Upper lobe of left lung (tissue), 6 donors: ENCODE measurements at regions not wholly inside any gene's neighbourhood (a gene's known extent, or its start where the extent isn't known, plus 50 kb on each side); places are given as distances from the start of the nearest gene placed in this dataset.
A peak's percentile ranks its signal among the peaks of the same experiment; 100 is the strongest.

Experiments
- ATAC-seq, 2 donors: fragments of 200-7000 bp; cut with Tn5 transposase; one replicate each; pipeline ENCODE4 v1.9.1; 2022; ENCODE audit warnings: mild to moderate bottlenecking in 2 of 2, moderate library complexity in 2 of 2; ENCODE audit not compliant: low FRiP score in 2 of 2
- DNase-seq, 2 donors: peaks; one replicate each; pipeline ENCODE4 v3.0.0-alpha.2; 2019 to 2020
- H3K27ac ChIP-seq, 4 donors: fragments of 200-600 bp; sonication (generic); one replicate each; pipeline ENCODE4 v1.5.1; 2016 to 2019
- H3K27me3 ChIP-seq, 4 donors: fragments of 200-600 bp; sonication (generic); one replicate each; pipeline ENCODE4 v1.5.1; 2017 to 2019
- H3K36me3 ChIP-seq, 4 donors: fragments of 200-600 bp; sonication (generic); one replicate each; pipeline ENCODE4 v1.5.1; 2016 to 2019
- H3K4me1 ChIP-seq, 4 donors: fragments of 200-600 bp; sonication (generic); one replicate each; pipeline ENCODE4 v1.5.1; 2018 to 2019
- H3K4me3 ChIP-seq, 4 donors: fragments of 200-600 bp; sonication (generic); one replicate each; pipeline ENCODE4 v1.5.1; 2017 to 2019; ENCODE audit warnings: mild to moderate bottlenecking in 2 of 4, moderate library complexity in 1 of 4
- H3K9me3 ChIP-seq, 4 donors: fragments of 200-600 bp; sonication (generic); one replicate each; pipeline ENCODE4 v1.5.1; 2018 to 2019
- CTCF ChIP-seq, 6 experiments: fragments of 450-650 bp in 4 of 6; fragments of 200-600 bp in 2 of 6; sonication (generic) in 2 of 6; IDR thresholded peaks; one replicate each; pipeline ENCODE4 v1.5.1; 2016 to 2019; ENCODE audit warnings: antibody characterized with exemption in 6 of 6
- EP300 ChIP-seq, 4 donors: sonication (generic); formaldehyde crosslinking; IDR thresholded peaks; one replicate each; pipeline ENCODE4 v1.5.1; 2017; ENCODE audit warnings: antibody characterized with exemption in 4 of 4, control low read depth in 2 of 4
- POLR2A ChIP-seq, 4 donors: fragments of 450-650 bp; IDR thresholded peaks; one replicate each; pipeline ENCODE4 v1.5.1; 2016 to 2017; ENCODE audit warnings: antibody characterized with exemption in 4 of 4, mild to moderate bottlenecking in 2 of 4
- POLR2AphosphoS5 ChIP-seq, 2 donors: sonication (generic); formaldehyde crosslinking; IDR thresholded peaks; one replicate each; pipeline ENCODE4 v1.5.1; 2017; ENCODE audit warnings: antibody characterized with exemption in 2 of 2
- WGBS, 2 donors: methylation state at CpG; one replicate each; pipeline ENCODE4 v1.1.5; 2017 to 2018; 5-methylcytosine and 5-hydroxymethylcytosine counted together
- donor health status: DM: no; HTN: no; CAD: no; lungs with moderate emphysema.
- donor health status: DM: no; HTN: yes; CAD: no; lungs with severe emphysema.

GRCh38 chr9:16099732-16100536 is 547.1 kb downstream of the CCDC171 start:
- no peak for DNase-seq
- Histone ChIP-seq H3K36me3 (no peaks in the 10 kb centered on the region), H3K4me1 (no peaks in the 10 kb centered on the region), H3K27ac (no peak overlapping the region), H3K9me3 (no peaks in the 10 kb centered on the region), H3K4me3 (no peak overlapping the region), H3K27me3 (no peaks in the 10 kb centered on the region)
- TF ChIP-seq POLR2A (IDR thresholded peaks at IDR 0.05) (no peak), EP300 (IDR thresholded peaks at IDR 0.05) (no peak), POLR2AphosphoS5 (IDR thresholded peaks at IDR 0.05) (no peak), CTCF (IDR thresholded peaks at IDR 0.05) (no peak)
- peak in 1 of 2 donors; percentile 3 for ATAC-seq
- WGBS, 2 donors: 71 to 76% methylated on average over 8 of the region's 8 CpGs

GRCh38 chr9:16100537-16101091 is 547.8 kb downstream of the CCDC171 start:
- no peaks in the 10 kb centered on the region for H3K4me1 ChIP-seq
- no peaks in the 10 kb centered on the region for H3K9me3 ChIP-seq
- peak; percentile 51 to 88 for ATAC-seq
- H3K36me3 ChIP-seq: no peaks in the 10 kb centered on the region
- DNase-seq: peak; percentile 26 to 40
- WGBS, 2 donors: 69% methylated on average over 8 of the region's 8 CpGs
- TF ChIP-seq CTCF (IDR thresholded peaks at IDR 0.05) (no peak), POLR2AphosphoS5 (IDR thresholded peaks at IDR 0.05) (peak in 1 of 2 donors; percentile 46), EP300 (IDR thresholded peaks at IDR 0.05) (no peak)
- peak overlapping the region in 2 of 4 donors; percentile 48 to 52 for H3K27ac ChIP-seq
- H3K4me3 ChIP-seq: no peak overlapping the region
- H3K27me3 ChIP-seq: no peaks in the 10 kb centered on the region

GRCh38 chr9:16102154-16102553 is 549.3 kb downstream of the CCDC171 start:
- Histone ChIP-seq H3K27ac (no peak overlapping the region), H3K36me3 (no peaks in the 10 kb centered on the region), H3K4me3 (no peak overlapping the region), H3K27me3 (no peaks in the 10 kb centered on the region), H3K4me1 (no peaks in the 10 kb centered on the region), H3K9me3 (no peaks in the 10 kb centered on the region)
- 65 to 78% methylated on average over 9 of the region's 9 CpGs for WGBS, 2 donors
- TF ChIP-seq EP300 (IDR thresholded peaks at IDR 0.05) (no peak), POLR2AphosphoS5 (IDR thresholded peaks at IDR 0.05) (no peak), POLR2A (IDR thresholded peaks at IDR 0.05) (no peak), CTCF (IDR thresholded peaks at IDR 0.05) (no peak)
- no peak for ATAC-seq
- no peak for DNase-seq

- H3K4me3 ChIP-seq: no peak overlapping the region
Observed at GRCh38 chr9:16103620-16104397, 551.0 kb downstream of the CCDC171 start.

More at GRCh38 chr9:16103620-16104397, 551.0 kb downstream of the CCDC171 start:
- Histone ChIP-seq H3K9me3 (no peaks in the 10 kb centered on the region), H3K27ac (peak overlapping the region in 1 of 4 donors; percentile 19), H3K27me3 (no peaks in the 10 kb centered on the region), H3K4me1 (no peaks in the 10 kb centered on the region), H3K36me3 (no peaks in the 10 kb centered on the region)
- 30 to 38% methylated on average over 13 to 14 of the region's 14 CpGs for WGBS, 2 donors
- no peak for ATAC-seq
- no peak for TF ChIP-seq CTCF (IDR thresholded peaks at IDR 0.05)
- TF ChIP-seq POLR2AphosphoS5 (IDR thresholded peaks at IDR 0.05): no peak
- no peak for TF ChIP-seq EP300 (IDR thresholded peaks at IDR 0.05)
- TF ChIP-seq POLR2A (IDR thresholded peaks at IDR 0.05): no peak
- peak in 1 of 2 donors; percentile 56 for DNase-seq
